ENCODE measurements at regions not wholly inside any gene's neighbourhood (a gene's known extent, or its start where the extent isn't known, plus 50 kb on each side); places are given as distances from the start of the nearest gene placed in this dataset.

DNA sequence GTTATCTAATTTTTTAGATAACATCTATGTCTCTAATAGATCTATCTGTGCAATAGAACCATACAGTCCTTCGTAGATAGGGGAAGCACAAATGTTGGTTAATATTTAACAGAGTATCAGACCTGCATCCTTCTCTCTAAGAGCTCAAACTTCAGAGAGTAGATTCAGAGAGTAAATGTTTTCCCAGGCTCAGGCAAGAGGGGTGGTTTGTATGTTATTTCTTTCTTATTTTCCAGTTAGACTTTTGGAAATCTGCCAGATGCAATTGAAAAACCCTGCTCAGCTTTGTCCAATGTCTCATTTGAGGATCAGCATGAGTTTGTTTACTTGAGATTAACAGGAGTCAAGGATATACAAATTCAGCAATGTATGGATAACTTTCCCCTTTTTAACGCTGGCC lies 361.9 kb downstream of the BCKDHB start:
- Histone ChIP-seq H3K4me2 (ENCODE audit: low read length) (no peak overlapping the region), H4K20me1 (ENCODE audit: insufficient read depth) (no peaks in the 10 kb centered on the region), H3K27ac (ENCODE audit: low read length) (peak overlapping the region; percentile 94), H3F3A (ENCODE audit: insufficient read depth, low read length, poor library complexity, severe bottlenecking) (peaks cover 2% of the 10 kb centered on the region), H3K27me3 (ENCODE audit: insufficient read depth, low read depth, low read length) (no peaks in the 10 kb centered on the region), H3K79me2 (replicated peaks; ENCODE audit: insufficient read depth, low read length) (no peaks in the 10 kb centered on the region), H3K9me2 (ENCODE audit: insufficient read depth, low read length) (no peaks in the 10 kb centered on the region), H3K36me3 (ENCODE audit: insufficient read depth, low read length) (no peaks in the 10 kb centered on the region), H3K9me3 (ENCODE audit: low read length) (no peaks in the 10 kb centered on the region), H3K9ac (ENCODE audit: low read length) (peak overlapping the region; percentile 55), H3K4me3 (ENCODE audit: low read length) (no peak overlapping the region), H2AFZ (ENCODE audit: low read depth, low read length) (peak overlapping the region; percentile 2)
- TF ChIP-seq RAD21 (conservative IDR thresholded peaks at IDR 0.05): no peak
- TF ChIP-seq TAF1 (IDR thresholded peaks at IDR 0.05; ENCODE audit: low read depth): no peak
- TF ChIP-seq, protein P1, sequence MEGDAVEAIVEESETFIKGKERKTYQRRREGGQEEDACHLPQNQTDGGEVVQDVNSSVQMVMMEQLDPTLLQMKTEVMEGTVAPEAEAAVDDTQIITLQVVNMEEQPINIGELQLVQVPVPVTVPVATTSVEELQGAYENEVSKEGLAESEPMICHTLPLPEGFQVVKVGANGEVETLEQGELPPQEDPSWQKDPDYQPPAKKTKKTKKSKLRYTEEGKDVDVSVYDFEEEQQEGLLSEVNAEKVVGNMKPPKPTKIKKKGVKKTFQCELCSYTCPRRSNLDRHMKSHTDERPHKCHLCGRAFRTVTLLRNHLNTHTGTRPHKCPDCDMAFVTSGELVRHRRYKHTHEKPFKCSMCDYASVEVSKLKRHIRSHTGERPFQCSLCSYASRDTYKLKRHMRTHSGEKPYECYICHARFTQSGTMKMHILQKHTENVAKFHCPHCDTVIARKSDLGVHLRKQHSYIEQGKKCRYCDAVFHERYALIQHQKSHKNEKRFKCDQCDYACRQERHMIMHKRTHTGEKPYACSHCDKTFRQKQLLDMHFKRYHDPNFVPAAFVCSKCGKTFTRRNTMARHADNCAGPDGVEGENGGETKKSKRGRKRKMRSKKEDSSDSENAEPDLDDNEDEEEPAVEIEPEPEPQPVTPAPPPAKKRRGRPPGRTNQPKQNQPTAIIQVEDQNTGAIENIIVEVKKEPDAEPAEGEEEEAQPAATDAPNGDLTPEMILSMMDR (IDR thresholded peaks at IDR 0.05; ENCODE audit: poor library complexity, severe bottlenecking): no peak
- TF ChIP-seq SMC3 (conservative IDR thresholded peaks at IDR 0.05; ENCODE audit: poor library complexity): no peak

DNA sequence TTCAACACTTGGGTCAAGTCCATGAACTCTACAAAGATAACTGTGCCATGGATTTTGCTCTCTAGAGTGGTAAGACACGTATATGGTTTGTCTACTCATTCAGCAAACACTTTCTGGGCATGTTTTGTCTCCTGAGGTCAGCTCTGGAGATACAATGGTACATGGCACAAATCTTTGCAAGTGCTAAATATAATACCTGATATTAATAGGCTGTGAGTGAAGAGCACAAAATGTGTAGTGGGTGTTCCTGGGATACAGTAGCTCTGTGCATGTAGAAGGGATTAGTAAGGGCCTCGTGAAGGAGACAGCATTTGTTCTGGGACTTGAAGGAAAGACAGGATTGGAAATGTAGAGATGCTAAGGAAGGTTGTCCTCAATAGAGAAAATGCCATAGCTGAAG lies 360.9 kb downstream of the BCKDHB start:
- TF ChIP-seq SMC3 (conservative IDR thresholded peaks at IDR 0.05; ENCODE audit: poor library complexity): no peak
- TF ChIP-seq, protein P2, sequence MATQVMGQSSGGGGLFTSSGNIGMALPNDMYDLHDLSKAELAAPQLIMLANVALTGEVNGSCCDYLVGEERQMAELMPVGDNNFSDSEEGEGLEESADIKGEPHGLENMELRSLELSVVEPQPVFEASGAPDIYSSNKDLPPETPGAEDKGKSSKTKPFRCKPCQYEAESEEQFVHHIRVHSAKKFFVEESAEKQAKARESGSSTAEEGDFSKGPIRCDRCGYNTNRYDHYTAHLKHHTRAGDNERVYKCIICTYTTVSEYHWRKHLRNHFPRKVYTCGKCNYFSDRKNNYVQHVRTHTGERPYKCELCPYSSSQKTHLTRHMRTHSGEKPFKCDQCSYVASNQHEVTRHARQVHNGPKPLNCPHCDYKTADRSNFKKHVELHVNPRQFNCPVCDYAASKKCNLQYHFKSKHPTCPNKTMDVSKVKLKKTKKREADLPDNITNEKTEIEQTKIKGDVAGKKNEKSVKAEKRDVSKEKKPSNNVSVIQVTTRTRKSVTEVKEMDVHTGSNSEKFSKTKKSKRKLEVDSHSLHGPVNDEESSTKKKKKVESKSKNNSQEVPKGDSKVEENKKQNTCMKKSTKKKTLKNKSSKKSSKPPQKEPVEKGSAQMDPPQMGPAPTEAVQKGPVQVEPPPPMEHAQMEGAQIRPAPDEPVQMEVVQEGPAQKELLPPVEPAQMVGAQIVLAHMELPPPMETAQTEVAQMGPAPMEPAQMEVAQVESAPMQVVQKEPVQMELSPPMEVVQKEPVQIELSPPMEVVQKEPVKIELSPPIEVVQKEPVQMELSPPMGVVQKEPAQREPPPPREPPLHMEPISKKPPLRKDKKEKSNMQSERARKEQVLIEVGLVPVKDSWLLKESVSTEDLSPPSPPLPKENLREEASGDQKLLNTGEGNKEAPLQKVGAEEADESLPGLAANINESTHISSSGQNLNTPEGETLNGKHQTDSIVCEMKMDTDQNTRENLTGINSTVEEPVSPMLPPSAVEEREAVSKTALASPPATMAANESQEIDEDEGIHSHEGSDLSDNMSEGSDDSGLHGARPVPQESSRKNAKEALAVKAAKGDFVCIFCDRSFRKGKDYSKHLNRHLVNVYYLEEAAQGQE (IDR thresholded peaks at IDR 0.05; ENCODE audit: borderline replicate concordance): peak; percentile 30
- H3K9me3 ChIP-seq (ENCODE audit: low read length): no peaks in the 10 kb centered on the region
- H3K36me3 ChIP-seq (ENCODE audit: insufficient read depth, low read length): no peaks in the 10 kb centered on the region
- no peak overlapping the region for H2AFZ ChIP-seq (ENCODE audit: low read depth, low read length)
- peak overlapping the region; percentile 28 for H3K4me2 ChIP-seq (ENCODE audit: low read length)
- H3K9ac ChIP-seq (ENCODE audit: low read length): peak overlapping the region; percentile 55
- no peaks in the 10 kb centered on the region for H3K79me2 ChIP-seq (replicated peaks; ENCODE audit: insufficient read depth, low read length)
- H3K27ac ChIP-seq (ENCODE audit: low read length): peak overlapping the region; percentile 94
- H3K4me3 ChIP-seq (ENCODE audit: low read length): peak overlapping the region; percentile 42
- H3K27me3 ChIP-seq (ENCODE audit: insufficient read depth, low read depth, low read length): no peaks in the 10 kb centered on the region
- H3K9me2 ChIP-seq (ENCODE audit: insufficient read depth, low read length): no peaks in the 10 kb centered on the region
- no peaks in the 10 kb centered on the region for H4K20me1 ChIP-seq (ENCODE audit: insufficient read depth)
- H3F3A ChIP-seq (ENCODE audit: insufficient read depth, low read length, poor library complexity, severe bottlenecking): peaks cover 2% of the 10 kb centered on the region

DNA sequence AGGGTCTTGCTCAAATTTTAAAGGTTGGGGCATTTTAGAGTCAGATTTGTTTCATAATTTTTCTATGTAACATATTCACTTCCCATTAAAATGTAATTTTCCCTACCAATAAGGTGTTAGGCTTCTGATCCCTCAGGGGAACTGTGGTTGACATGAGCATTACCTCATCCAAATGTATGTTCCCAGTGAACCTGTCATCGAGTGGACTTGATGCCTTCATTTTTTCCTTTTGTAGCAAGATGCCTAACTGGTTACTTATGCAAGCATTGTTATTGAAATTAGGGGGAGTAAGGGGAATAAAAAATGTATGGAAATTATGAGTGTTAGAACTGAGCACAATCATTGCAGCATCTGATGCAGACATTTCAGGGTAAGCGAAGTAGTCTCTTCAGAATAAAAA lies 360.5 kb downstream of the BCKDHB start:
- TF ChIP-seq MXI1 (conservative IDR thresholded peaks at IDR 0.05; ENCODE audit: poor library complexity, severe bottlenecking) (no peak), TAF1 (IDR thresholded peaks at IDR 0.05; ENCODE audit: low read depth) (no peak), RAD21 (conservative IDR thresholded peaks at IDR 0.05) (peak; percentile 10), POLR2AphosphoS5 (IDR thresholded peaks at IDR 0.05) (peak; percentile 69), SMC3 (conservative IDR thresholded peaks at IDR 0.05; ENCODE audit: poor library complexity) (no peak), EZH2 (IDR thresholded peaks at IDR 0.05; ENCODE audit: borderline replicate concordance, insufficient read depth, low read length, poor library complexity, severe bottlenecking) (no peak), EP300 (conservative IDR thresholded peaks at IDR 0.05; ENCODE audit: poor library complexity, severe bottlenecking) (peak; percentile 89)
- TF ChIP-seq, protein P2 (IDR thresholded peaks at IDR 0.05; ENCODE audit: borderline replicate concordance): peak; percentile 66
- TF ChIP-seq, protein P1 (IDR thresholded peaks at IDR 0.05; ENCODE audit: poor library complexity, severe bottlenecking): no peak
- no peaks in the 10 kb centered on the region for H4K20me1 ChIP-seq (ENCODE audit: insufficient read depth)
- no peak overlapping the region for H2AFZ ChIP-seq (ENCODE audit: low read depth, low read length)
- H3K4me2 ChIP-seq (ENCODE audit: low read length): peak overlapping the region; percentile 0
- no peaks in the 10 kb centered on the region for H3K9me2 ChIP-seq (ENCODE audit: insufficient read depth, low read length)
- H3K27ac ChIP-seq (ENCODE audit: low read length): peak overlapping the region; percentile 94
- no peaks in the 10 kb centered on the region for H3K27me3 ChIP-seq (ENCODE audit: insufficient read depth, low read depth, low read length)
- H3K79me2 ChIP-seq (replicated peaks; ENCODE audit: insufficient read depth, low read length): no peaks in the 10 kb centered on the region
- peak overlapping the region; percentile 55 for H3K9ac ChIP-seq (ENCODE audit: low read length)
- peaks cover 2% of the 10 kb centered on the region for H3F3A ChIP-seq (ENCODE audit: insufficient read depth, low read length, poor library complexity, severe bottlenecking)
- H3K36me3 ChIP-seq (ENCODE audit: insufficient read depth, low read length): no peaks in the 10 kb centered on the region
- H3K4me3 ChIP-seq (ENCODE audit: low read length): peak overlapping the region; percentile 42
- no peaks in the 10 kb centered on the region for H3K9me3 ChIP-seq (ENCODE audit: low read length)
